ENCODE measurements at regions not wholly inside any gene's neighbourhood (a gene's known extent, or its start where the extent isn't known, plus 50 kb on each side); places are given as distances from the start of the nearest gene placed in this dataset.

GRCh38 chrX:84634201-84634782 lies 132.0 kb upstream of the HDX start:
- no peak for TF ChIP-seq CTCF (conservative IDR thresholded peaks at IDR 0.05; ENCODE audit: low read length)
- no peak for TF ChIP-seq EZH2phosphoT487 (IDR thresholded peaks at IDR 0.05; ENCODE audit: borderline replicate concordance, low read depth, low read length)

Measured in OCI-LY7 (cell line).